GM18520 (cell line): ENCODE measurements at regions not wholly inside any gene's neighbourhood (a gene's known extent, or its start where the extent isn't known, plus 50 kb on each side); places are given as distances from the start of the nearest gene placed in this dataset.
"Not testable (repeated sequence)": the region's sequence is repeated elsewhere in the genome, so short reads cannot be mapped to it uniquely, and the experiment has no call there.

ENCODE experiments used
- ATAC-seq: cut with Tn5 transposase; IDR thresholded peaks from one replicate; pipeline ENCODE4 v1.9.1; 2021; ENCODE audit not compliant: unreplicated experiment

GRCh38 chr9:27800692-27801370 lies 227.6 kb upstream of the C9orf72 start:
- no peak for ATAC-seq

- no peak for ATAC-seq
These were observed 228.3 kb upstream of the C9orf72 start for GRCh38 chr9:27801545-27801944.

GRCh38 chr9:27802418-27802817 lies 229.1 kb upstream of the C9orf72 start:
- ATAC-seq = no peak

- ATAC-seq = no peak
These were observed 235.6 kb upstream of the C9orf72 start for GRCh38 chr9:27808864-27809263.

- ATAC-seq = no peak
These were observed 244.5 kb upstream of the C9orf72 start for GRCh38 chr9:27817747-27818146.

GRCh38 chr9:27818348-27818747 lies 245.1 kb upstream of the C9orf72 start:
- ATAC-seq = no peak

GRCh38 chr9:27828908-27829307 lies 255.6 kb upstream of the C9orf72 start:
- ATAC-seq = no peak

- no peak for ATAC-seq
These were observed 256.3 kb upstream of the C9orf72 start for GRCh38 chr9:27829621-27830020.

- not testable (repeated sequence) for ATAC-seq
These were observed 258.8 kb upstream of the C9orf72 start for GRCh38 chr9:27832108-27832507.

GRCh38 chr9:27835286-27835685 lies 262.0 kb upstream of the C9orf72 start:
- no peak for ATAC-seq

- ATAC-seq = no peak
These were observed 262.5 kb upstream of the C9orf72 start for GRCh38 chr9:27835746-27836145.

- ATAC-seq = no peak
These were observed 263.6 kb upstream of the C9orf72 start for GRCh38 chr9:27836661-27837401.

GRCh38 chr9:27838876-27839275 lies 265.6 kb upstream of the C9orf72 start:
- ATAC-seq = no peak

GRCh38 chr9:27839767-27840166 lies 266.5 kb upstream of the C9orf72 start:
- ATAC-seq = not testable (repeated sequence)

- no peak for ATAC-seq
These were observed 271.5 kb upstream of the C9orf72 start for GRCh38 chr9:27844797-27845196.

- ATAC-seq = no peak
These were observed 274.1 kb upstream of the C9orf72 start for GRCh38 chr9:27847380-27847779.

GRCh38 chr9:27847818-27848217 lies 274.5 kb upstream of the C9orf72 start:
- ATAC-seq = no peak

GRCh38 chr9:27848315-27848714 lies 275.0 kb upstream of the C9orf72 start:
- ATAC-seq = no peak

GRCh38 chr9:27851858-27852257 lies 278.6 kb upstream of the C9orf72 start:
- ATAC-seq = no peak

- no peak for ATAC-seq
These were observed 280.2 kb upstream of the C9orf72 start for GRCh38 chr9:27853529-27853928.

- ATAC-seq = no peak
These were observed 282.8 kb upstream of the C9orf72 start for GRCh38 chr9:27856054-27856453.

- no peak for ATAC-seq
These were observed 283.5 kb upstream of the C9orf72 start for GRCh38 chr9:27856748-27857147.

- no peak for ATAC-seq
These were observed 288.6 kb upstream of the C9orf72 start for GRCh38 chr9:27861887-27862286.
